NCI-H1092 (cell line): ENCODE measurements at regions not wholly inside any gene's neighbourhood (a gene's known extent, or its start where the extent isn't known, plus 50 kb on each side); places are given as distances from the start of the nearest gene placed in this dataset.
A peak's percentile ranks its signal among the peaks of the same experiment; 100 is the strongest.

Experiments used
- DNase-seq: peaks from one replicate; lab custom pipeline; 2025; lab: John Stamatoyannopoulos, UW

DNA sequence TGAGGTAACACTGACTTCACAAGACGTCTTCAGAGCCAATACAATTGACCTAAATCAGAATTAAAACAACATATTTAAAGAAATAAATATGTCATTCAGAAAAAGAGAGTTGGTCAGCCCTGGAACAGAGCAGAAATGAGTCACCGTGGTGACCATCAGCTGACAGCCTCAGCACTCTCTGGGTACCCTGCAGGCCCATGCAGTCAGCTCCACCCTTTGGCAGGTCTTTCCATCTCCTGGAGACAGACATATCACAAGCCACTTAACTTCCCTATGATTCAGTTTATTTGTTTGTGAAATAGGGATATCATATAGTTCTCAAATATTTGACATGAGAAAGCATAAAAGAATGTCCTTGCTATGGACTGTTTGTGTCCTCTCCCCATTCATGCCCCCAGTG is 151.6 kb upstream of the MEF2C start:
- DNase-seq = no peak

DNA sequence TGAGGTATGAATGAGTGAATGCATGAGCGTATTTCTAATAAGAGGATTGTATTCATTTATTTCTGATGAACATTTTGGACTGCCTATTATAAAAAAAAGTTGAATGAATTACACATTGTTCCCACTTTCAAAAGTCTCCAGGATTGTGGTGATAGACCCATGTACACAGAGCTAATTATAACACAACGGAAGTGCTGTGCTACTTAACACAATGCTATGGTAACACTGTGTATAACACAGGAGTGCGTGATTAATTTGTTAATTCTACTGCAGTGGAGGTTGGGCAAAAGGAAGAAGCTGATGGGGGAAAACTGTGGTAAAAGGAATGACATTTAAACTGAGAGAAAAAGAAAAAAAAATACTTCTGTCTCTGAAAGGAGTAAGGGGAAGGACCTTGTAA is 147.8 kb upstream of the MEF2C start:
- DNase-seq = no peak

DNA sequence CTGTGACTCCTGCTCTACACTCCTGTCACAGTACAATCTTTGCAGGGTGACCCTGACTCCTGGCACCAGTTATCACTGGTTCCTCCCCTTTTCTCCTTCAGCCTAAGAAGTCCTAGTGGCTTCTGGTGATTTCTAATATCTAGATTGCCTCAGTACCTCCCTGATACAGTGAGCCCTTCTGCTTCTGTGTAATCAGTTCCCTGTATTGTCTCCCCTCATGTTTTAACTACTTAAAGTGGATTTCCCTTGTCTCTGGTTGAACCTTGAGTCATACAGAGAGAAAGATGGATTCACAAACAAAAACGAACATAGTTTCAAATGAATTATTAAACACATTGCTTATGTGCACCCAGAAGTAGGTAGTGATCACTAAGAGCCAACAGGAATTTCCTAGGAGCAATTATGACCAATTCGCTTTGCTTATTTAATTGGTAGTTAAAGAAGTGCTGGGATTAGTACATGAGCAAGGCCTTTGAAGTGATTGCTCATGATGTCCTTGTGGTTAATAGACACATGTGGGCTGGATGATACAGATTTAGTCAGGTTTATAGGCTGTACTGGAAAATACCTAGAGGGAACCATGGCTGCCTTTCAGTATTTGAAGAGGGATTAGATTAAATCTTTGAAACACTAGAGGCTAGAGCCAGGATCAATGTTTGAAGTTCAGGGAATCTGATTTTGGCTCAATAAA is 145.8 kb upstream of the MEF2C start:
- no peak for DNase-seq

DNA sequence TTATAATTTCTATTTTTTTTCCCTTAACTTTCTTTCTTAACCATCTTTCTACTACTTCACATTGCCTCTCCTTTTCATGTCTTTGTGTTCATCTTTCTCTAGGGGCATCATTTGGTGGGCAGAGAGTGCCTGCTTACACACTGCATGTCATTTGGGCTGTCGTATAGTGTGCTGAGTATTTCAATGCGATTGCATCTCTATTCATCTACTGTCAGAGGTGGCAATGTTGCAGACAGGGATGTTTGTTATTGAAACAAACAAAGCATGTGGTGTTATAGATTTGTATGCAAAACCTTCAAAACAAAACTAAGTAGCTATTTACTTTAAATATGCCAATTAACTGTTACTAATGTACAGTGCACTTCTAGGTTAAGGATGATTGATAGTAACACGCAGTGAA is 141.1 kb upstream of the MEF2C start:
- DNase-seq = no peak

DNA sequence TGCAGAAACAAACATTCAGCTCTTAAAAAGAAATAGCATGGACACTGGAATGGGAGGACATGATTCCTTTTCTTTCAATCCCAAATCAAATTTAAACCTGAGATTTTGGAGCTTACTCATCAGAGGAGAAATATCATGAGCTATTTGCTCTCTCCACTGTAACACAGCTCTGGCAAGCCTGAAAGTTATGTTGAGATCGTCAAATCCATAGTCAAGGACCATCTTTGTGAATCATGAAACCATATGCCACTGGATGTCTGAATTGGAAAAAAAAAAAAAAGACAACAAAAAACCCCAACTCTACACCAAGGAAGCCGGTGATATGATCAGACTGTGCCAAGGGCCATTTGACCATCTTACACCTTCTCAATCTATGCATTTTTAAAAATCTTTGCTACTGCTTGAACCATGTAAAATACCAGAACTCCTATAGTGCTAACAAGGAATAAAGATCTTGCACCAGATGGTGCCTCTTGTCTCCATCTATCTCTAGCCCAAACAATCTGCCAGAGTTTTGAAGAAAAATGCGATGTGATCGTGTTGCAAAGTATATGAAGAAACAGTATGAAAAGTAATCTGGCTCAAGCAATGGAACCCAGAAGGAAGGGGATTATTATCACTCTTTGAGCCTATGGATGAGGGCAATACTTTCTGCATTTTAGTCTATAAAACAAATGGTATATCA is 138.1 kb upstream of the MEF2C start:
- DNase-seq = no peak

DNA sequence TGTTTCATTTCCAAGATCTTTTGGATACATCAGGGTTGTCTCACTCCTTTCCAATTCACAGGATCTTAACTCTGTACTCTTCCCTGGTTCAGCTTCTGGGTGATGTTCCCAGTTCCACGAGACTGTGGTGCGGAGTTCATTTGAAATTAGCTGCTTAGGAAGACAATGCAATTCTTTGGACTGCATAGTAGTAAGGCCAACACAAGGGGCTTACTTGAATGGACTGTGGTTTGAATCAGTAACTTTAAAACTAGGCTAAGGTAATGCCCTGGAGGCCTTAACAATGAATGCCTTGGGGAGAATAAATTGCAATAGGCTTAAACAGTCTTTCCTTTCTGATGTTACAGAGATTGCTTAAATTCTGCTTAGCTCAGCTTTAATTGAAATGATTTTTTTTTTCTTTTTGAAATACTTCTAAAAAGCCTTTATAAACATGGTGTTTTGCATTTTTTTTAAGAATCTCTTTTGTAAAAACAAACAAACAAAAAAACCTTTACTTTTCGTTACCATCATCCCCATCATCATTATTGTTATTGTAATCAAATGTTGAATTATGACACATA is 133.8 kb upstream of the MEF2C start:
- DNase-seq = no peak

DNA sequence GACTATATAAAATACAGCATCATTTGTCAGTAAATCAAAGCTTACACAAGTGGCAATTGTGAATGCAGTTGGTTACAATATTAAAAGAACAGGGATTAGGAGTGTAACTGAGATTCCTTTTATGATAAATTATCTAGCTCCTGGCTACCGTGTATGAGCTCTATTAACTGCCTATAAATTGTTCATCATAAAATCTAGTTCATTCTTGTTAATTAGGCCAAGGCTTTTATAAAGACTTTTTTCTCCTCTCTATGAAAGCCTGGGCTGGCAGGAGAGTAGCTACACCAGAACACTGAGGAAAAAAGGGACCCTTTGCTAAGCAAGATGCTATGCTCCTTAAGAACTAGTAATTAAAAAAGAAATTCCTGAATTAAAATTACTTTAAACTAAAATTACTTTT is 132.4 kb upstream of the MEF2C start:
- DNase-seq = no peak

DNA sequence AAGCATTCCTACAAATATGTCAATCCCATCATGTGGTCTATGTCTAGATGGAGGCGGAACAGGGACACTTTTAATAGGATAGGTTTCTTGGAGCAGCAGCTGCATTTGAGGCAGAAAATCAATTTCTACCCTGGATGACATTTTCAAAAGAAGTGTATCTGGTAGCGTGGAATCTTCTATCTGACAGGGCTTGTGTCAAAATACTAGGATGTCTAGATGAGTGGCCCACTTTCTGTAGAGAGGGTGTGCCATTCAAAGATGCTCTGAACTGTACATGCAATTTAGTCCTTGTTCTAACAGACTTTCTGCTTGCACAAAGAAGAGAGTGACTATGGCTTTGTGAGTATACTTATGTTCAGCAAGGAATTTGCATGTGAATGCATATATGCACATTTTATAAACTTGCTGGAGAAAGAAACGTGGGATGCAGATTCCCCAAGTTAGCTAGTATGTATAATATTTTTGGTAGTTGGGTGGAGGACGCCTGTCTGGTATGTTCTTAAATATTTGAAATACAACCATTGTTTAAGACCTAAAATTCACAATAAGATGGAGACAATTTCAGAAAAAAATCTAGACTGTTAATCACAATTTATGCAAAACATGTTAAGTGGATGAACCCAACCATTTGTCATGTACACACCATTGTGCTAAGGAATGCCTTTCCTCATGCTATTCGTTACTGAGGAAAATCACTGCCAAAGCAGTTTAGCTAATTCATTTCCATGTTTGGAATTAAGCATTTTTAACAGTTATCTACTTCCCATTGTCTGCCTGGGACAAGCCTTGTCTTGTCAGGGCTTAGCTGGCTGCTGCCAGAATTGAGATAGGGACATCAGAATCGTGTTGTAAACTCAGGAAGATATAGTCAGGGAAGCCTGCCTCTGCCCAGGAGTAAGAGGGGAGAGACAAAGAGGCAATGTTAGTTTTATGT is 129.1 kb upstream of the MEF2C start:
- no peak for DNase-seq

DNA sequence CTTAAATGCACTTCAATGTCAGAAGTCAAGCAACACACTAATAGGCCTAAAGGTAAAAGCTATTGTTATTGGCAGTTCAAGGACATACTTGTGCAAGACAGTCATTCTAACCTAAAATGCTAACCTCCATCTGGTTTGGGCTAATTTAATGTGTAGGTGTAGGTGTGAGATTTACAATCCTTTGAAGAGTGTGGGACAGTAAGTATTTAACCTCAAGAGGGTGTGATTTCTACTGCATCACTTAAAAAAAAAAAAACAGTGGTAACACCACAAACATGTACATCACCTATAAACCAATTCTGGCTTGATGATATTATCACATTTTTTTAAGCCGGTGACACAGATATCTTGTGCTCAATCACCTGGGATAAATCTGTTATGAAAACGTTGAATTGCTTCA is 127.5 kb upstream of the MEF2C start:
- no peak for DNase-seq

DNA sequence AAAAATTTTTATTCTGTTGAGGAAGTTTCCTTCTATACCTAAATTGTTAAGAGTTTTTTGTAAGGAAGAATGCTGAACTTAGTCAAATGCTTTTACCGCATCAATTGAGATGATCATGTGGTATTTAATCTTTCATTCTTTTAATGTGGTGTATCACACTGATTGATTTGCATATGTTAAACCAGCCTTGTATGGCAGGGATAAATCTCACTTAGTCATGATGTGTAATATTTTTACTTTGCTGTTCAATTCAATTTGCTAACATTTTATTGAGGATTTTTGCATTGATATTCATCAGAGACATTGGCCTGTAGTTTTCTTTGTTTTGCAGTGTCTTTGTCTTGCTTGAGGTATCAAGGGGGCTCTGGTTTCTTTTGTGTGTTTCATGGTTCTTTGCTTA is 125.3 kb upstream of the MEF2C start:
- no peak for DNase-seq

DNA sequence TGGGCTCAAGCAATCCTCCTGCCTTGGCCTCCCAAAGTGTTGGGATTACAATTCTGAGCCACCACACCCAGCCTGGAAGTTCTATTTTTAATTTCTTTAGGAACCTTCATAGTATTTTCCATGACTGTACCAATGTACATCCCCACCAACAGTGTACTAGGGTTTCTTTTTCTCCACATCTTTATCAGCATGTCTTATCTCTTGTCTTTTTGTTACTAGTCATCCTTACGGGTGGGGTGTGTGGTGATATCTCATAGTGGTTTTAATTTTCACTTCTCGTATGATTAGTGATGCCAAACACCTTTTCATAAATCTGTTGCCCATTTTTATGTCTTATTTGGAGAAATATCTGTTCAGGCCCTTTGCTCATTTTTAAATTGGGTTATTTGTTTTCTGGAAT is 123.0 kb upstream of the MEF2C start:
- no peak for DNase-seq

DNA sequence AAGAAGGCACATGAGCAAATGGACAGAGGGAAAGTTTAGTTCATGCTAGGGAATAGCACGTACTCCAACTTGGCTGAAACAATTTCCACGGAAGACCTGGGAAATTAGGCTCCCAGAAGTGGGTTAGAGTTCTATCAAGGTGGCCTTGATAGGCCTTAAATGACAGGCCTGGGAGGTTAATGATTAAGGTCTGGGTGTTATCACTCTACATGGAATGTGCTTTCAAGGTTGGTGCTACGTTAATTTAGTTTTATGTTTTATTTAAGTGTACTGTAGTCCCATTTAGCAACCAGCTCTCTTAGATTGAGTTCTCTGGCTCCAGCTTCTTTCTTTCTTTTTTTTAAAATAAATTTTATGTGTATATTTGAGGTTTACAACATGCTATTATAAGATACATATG is 121.4 kb upstream of the MEF2C start:
- no peak for DNase-seq

DNA sequence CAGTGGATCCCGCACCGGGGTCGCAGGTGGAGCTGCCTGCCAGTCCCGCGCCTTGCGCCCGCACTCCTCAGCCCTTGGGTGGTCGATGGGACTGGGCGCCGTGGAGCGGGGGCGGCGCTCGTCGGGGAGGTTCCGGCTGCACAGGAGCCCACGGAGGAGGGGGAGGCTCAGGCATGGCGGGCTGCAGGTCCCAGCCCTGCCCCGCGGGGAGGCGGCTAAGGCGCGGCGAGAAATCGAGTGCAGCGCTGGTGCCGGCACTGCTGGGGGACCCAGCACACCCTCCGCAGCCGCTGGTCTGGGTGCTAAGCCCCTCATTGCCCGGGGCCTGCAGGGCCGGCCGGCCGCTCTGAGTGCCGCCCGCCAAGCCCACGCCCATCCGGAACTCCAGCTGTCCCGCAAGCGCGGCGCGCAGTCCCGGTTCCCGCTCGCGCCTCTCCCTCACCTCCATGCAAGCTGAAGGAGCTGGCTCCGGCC is 120.6 kb upstream of the MEF2C start:
- DNase-seq = no peak

DNA sequence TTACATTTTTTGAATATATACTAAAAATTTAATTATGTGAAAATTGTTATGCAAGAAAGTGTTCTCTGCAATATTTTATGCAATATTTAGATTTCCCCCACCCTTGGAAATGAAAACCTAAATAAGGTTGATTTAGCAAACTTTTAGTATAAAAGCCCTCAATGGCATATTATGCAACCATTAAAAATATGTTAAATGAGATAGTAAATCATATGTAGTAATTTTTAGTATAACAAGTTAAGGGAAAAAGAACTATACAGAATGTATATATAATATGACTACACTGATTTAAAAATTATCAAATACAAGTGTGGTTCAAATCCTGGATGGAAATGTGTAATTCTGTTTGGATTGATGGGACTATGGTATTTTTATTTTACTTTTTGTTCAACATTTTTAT is 116.9 kb upstream of the MEF2C start:
- no peak for DNase-seq

DNA sequence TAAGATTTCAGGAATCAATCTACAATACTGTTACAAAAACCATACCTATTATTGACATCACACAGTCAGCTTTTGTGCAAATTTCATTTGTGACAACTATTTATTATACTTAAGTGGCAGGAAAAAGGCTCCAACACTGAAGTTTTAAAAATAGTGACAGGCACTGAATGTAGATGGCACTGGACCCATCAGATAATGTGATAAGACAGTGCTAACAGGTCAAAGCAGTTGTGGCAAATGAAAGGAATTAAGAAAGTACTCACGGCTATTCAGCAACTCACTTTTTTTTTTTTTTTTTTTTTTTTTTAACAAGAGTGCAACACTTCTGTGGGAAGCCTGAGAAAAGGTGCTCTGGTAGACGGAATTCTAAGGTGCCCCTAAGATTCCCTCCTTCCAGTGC is 115.0 kb upstream of the MEF2C start:
- no peak for DNase-seq

DNA sequence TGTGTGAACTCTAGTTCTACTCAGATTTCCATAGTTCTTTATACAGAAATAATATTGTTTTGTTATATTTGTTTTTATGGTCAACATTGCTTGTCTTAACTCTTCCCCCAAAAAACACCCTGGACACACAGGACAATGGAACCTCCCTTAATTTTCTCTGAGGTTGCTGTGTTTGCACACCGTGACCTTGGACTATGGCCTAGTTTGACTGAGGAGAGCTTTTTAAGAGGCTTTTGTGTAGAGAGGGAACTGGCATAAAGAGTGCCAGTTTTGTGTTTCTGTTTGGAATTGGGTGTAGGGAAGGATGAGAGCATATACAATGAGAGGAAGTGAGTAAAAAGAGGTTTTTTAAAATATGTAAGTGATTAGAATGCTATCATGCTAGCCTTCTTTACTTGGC is 101.1 kb upstream of the MEF2C start:
- DNase-seq = peak; percentile 1

DNA sequence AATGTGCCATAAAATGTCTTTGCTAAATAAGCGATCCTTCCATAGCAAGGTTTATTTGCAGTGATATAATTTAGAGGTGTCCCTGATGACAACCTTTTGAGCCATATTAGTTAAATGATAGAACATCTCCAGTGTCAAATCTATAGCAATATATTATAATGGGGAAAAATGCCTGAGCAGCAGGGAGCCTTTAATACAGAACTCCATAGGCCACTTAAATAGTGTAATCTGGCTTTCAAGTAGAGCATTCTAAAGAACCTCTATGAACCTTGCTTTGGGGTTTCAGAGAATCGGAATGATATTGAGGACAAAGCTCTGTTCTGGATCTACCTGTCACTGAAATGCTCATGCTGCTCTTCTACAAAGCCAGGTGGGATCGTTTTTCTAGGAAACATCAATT is 96.7 kb upstream of the MEF2C start:
- no peak for DNase-seq

DNA sequence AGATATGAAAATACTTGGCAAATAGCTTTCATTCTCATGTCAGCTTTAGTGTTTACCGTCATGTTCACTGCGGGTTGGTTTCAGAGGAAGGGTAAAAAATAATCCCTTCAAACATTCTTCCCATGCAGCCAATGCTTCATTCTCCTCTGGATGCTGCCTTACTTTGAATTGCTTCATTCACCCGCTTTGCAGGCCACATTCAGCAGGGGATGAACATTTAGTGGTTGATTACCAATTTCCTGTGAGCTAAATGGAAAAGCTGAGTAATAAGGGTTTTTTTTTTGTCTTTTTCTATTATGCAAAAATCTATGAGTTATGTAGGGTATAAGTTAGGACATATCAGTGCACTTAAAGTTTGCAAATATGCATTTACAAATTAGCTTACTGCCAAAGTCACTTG is 96.3 kb upstream of the MEF2C start:
- DNase-seq = no peak

DNA sequence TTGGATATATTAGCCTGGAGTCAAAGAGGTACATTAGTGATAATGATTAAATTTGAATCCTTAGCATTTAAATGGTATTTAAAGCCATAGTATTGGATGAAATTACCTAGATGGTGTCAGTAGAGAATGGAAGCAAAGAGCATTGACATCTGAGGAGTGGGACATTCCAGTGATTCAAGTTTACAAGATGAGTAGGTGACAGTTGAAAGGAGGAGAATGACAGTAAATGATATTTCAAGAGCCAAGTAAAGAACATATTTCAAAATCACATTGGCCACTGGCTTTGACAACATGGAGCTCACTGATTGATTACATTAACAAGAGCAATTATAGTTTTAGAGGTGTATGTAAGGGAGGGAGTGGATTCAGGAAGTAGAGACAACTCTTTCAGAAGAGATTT is 93.9 kb upstream of the MEF2C start:
- no peak for DNase-seq

DNA sequence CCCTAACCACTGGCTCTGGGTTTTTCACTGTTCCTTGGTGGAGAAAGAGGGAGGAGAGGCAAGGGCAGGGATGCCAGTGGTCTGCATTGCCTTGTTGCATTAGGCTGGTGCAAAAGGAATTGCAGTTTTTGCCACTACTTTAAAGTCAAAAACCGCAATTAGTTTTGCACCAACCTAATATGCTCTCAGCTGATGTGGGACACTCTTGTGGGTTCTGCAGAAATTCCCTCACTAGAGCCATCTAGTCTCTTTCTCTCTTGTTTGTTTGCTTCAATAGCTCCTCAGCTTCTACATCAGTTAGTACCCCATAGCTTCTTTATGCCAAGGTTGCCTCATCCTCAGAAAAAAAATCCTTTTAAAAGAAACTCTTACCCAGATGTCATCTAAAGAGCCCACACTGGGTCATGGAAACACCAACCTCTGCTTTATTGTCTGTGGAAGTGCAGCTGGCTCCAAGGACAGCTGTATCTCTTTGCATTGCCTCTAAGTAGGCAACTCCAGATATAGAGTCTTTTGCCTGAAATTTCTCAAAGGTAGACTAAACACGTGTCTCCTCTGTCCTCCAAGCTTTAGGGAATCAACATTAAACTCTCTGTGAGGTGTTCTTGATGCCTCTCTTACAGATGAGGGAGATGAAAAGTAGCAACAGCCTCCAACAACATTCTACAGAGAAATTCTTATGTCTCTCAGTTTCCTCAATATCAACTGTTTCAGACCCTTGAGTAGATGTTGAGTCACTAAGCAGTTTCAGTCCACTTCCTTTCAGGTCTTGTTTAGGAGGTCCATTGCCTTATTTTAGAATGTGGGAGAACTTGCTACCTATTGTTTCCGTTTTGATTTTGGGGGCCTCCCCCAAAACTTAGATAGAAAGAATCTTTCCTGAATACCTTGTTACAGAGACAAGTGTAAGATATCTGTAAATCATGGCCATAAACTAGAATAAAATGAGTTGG is 84.9 kb upstream of the MEF2C start:
- DNase-seq = no peak

DNA sequence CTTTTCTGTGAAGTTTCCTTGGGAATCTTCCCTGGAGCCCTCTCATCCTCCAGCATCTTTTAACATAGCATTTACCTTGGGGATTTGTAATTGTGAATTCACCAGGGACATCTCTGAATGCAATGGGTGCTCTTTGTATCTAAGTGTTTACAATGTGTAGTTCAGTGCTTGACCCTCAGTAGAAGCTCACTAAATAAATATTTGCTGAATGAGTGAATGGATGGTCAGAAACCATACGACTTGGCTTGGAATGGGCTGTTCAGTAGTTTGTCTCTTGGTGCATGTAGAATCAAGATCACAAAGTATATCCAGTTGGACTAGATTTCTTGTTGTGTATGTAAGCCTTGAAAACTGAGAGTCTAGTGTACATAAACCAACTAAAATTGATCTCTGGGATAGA is 81.8 kb upstream of the MEF2C start:
- no peak for DNase-seq
